GM12873 (cell line): ENCODE measurements at regions not wholly inside any gene's neighbourhood (a gene's known extent, or its start where the extent isn't known, plus 50 kb on each side); places are given as distances from the start of the nearest gene placed in this dataset.

Experiments
- TF ChIP-seq, protein P1 (sequence below): IDR thresholded peaks from 2 replicates; pipeline ENCODE4 v1.5.1; 2012; ENCODE audit warnings: low read depth, mild to moderate bottlenecking, moderate library complexity, low read length, control low read depth; ENCODE audit not compliant: insufficient read depth; ENCODE audit errors: missing control alignments

GRCh38 chr15:26166429-26166828, 303.3 kb upstream of the ATP10A start:
- TF ChIP-seq, protein P1, sequence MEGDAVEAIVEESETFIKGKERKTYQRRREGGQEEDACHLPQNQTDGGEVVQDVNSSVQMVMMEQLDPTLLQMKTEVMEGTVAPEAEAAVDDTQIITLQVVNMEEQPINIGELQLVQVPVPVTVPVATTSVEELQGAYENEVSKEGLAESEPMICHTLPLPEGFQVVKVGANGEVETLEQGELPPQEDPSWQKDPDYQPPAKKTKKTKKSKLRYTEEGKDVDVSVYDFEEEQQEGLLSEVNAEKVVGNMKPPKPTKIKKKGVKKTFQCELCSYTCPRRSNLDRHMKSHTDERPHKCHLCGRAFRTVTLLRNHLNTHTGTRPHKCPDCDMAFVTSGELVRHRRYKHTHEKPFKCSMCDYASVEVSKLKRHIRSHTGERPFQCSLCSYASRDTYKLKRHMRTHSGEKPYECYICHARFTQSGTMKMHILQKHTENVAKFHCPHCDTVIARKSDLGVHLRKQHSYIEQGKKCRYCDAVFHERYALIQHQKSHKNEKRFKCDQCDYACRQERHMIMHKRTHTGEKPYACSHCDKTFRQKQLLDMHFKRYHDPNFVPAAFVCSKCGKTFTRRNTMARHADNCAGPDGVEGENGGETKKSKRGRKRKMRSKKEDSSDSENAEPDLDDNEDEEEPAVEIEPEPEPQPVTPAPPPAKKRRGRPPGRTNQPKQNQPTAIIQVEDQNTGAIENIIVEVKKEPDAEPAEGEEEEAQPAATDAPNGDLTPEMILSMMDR = no peak

- TF ChIP-seq, protein P1 = no peak
These were observed 302.4 kb upstream of the ATP10A start for GRCh38 chr15:26165546-26165945.

DNA sequence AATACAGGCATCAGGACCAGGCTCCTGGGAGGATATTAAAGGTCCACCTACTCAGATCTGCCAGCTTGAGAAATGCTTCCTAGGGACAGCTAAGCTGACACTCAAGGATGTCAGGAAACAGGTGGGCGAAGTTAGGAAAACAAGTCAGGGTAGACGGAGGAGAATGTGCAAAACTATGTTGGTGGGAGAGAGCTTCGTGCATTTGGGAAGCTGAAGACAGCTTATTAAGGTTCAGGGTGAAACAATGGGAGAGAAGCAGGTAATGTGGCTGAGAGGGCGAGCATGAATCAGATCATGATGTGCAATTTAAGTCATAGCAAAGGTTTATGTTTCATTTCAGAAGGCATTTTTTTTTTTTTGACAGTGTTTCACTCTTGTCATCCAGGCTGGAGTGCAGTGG, 297.2 kb upstream of the ATP10A start:
- TF ChIP-seq, protein P1 = no peak

GRCh38 chr15:26158176-26158575, 295.0 kb upstream of the ATP10A start:
- TF ChIP-seq, protein P1 = no peak

DNA sequence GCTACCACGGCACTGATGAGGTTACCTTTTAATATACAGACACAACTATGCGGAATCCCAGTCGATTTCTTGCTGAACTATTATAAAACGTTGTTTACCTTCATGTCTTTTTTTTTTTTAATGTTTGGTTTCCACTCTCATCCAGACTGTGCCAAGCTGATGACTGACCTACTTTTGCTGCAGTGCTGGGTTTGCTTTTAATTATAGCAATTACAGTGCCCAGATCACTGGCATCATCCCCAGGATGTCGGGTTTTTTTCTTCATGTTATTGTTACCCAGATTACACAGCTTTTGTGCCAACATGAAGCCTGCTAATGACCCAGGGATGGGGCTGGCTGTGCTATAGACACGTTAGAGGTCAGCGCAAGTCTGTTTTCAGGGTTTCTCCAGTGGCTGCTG, 294.0 kb upstream of the ATP10A start:
- TF ChIP-seq, protein P1 = no peak

DNA sequence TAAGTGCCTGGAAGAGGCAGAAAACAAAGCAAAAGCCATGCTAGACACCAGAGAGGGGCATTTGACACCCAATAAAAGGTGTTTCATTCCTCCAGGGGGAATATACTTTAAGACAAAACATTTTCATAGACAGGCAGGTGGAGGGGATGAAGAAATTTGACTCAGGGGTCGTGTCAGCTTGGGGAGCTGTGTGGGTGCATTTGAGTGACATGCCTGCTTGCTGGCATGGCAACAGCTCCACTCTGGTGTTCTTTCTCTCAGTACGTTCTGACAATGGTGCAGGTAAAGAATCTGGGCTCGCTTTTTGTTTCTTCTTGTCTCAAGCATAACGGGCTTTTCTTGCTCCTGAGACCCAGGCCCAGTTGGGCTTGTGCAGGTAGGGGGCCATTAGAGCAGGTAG, 292.9 kb upstream of the ATP10A start:
- TF ChIP-seq, protein P1 = no peak

- TF ChIP-seq, protein P1 = no peak
These were observed 285.2 kb upstream of the ATP10A start for GRCh38 chr15:26148156-26148860.
